ENCODE measurements at regions not wholly inside any gene's neighbourhood (a gene's known extent, or its start where the extent isn't known, plus 50 kb on each side); places are given as distances from the start of the nearest gene placed in this dataset.
"Not testable (repeated sequence)": the region's sequence is repeated elsewhere in the genome, so short reads cannot be mapped to it uniquely, and the experiment has no call there.

GRCh38 chrX:109782994-109783700, 50.1 kb upstream of the ACSL4 start:
- no peak for DNase-seq

- DNase-seq, result no peak
Measured at GRCh38 chrX:109783701-109784079, 50.6 kb upstream of the ACSL4 start.

DNA sequence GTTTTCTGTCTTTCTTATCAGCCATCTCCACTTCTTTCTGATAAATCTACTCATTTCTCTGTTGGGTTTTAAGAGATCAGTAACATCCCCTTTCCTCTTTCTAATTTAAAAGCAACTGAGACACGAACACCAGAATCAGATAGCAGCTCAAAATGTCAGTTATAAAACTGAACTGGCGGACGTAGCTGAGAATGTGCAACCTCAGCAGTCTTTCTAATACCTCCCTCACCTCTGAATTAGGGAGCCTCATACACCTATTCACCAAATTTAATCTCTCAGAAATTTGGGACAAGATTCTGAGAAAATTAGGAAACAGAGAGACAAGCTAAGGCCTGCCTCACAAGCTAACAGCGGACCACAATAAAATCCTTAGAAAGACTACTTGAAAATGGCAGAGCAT, 52.0 kb upstream of the ACSL4 start:
- no peak for DNase-seq

- DNase-seq, result not testable (repeated sequence)
Measured at GRCh38 chrX:109790511-109790910, 57.5 kb upstream of the ACSL4 start.

DNA sequence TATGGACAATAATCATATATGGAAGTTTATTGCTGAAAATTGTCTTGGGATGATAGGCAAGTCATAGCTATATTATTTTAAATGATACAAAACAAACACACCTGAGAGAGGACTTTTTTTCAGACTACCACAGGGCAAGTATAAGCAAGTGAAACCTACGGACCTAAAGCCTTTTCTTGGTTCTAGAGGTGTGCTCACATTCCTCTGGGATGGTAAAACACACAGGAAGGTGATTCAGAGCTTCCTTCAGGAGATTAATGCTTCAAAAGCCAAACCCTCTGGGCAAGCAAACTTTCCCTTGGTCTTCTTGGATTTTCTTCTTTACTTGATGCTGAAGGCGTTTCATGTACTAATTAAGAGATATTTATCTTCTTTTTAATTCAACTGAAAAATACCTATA, 60.1 kb upstream of the ACSL4 start:
- no peak for DNase-seq

GRCh38 chrX:109795682-109796081, 62.6 kb upstream of the ACSL4 start:
- DNase-seq, result no peak

GRCh38 chrX:109797311-109797975, 64.4 kb upstream of the ACSL4 start:
- DNase-seq, result no peak

DNA sequence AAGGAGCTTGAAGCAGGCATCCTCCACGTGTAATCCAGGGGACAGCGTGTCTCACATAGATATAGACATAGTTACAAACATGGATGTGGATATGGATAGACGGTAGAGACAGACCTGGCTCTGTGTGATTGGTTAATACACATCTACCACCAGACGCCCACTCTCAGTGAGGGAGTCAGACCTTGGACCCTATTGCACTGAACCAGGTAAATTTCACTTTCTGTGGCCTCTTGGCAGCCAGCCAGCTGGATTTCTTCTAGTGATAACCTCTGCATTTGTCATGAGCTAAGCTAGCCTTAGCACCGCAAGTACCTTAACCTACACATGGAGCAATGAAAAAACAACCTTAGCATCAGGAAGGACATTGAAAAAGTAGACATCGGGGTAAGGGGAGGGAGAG, 79.2 kb upstream of the ACSL4 start:
- no peak for DNase-seq

- no peak for DNase-seq
Measured at GRCh38 chrX:109813236-109813635, 80.2 kb upstream of the ACSL4 start.

DNA sequence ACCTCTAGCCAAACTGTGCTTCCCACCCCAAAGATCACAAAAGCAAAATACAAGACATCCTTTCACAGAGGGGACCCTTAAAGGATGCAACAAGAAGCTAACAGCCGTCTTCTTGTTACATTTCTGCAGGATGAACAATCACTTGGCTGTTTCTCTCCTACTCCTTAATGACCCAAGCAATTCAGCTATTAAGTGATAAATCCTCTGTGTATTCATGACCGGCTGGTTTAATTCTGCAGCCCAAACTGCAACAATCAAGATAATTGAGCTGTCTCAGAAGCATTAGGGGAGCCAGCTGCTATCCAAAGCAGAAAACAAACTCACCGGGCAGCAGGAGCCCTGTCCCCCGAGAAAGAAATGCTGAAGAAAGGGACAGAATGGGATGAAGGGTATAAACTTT, 85.9 kb upstream of the ACSL4 start:
- no peak for DNase-seq

- DNase-seq, result no peak
Measured at GRCh38 chrX:109822861-109823260, 89.8 kb upstream of the ACSL4 start.

- DNase-seq, result no peak
Measured at GRCh38 chrX:109826954-109827708, 94.1 kb upstream of the ACSL4 start.

DNA sequence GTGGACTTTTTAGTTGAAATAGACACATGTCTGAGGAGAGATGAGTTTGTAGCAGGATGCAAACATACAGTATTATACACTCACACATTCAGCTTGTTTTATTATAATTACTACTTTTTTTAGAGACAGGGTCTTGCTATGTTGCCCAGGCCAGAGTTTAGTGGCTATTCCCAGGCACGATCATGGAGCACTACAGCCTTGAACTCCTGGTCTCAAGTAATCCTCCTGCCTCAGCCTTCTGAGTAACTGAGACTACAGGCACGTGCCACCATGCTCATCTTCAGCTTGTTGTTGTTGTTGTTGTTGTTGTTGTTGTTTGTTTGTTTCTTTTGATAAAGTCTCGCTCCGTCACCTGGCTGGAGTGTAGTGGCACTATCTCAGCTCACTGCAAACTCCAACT, 94.7 kb upstream of the ACSL4 start:
- no peak for DNase-seq

DNA sequence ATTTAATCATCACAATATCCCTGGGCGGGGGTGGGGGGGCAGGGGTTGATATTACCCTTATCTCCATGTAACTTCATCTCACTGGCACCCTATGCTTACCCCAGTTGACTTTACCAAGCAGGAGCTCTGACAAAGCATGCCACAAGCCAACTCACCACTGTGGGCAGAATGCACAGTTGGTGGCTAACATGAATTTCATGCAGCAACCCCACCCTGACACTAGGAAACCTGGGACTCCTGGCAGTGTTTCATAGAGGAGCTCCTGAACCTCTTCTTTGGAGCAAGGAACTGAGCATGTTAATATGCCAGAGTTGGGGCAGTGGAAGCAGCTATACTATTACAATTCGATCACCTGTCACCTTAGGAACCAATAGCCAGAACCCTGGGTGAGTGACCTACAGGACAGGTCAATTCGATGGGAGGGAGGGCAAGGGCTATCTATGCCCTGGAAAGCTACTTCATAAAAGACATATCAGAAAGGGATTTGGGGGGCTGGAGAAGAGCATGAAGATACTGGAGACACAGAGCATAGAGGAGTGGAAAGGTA, 97.2 kb upstream of the ACSL4 start:
- no peak for DNase-seq

DNA sequence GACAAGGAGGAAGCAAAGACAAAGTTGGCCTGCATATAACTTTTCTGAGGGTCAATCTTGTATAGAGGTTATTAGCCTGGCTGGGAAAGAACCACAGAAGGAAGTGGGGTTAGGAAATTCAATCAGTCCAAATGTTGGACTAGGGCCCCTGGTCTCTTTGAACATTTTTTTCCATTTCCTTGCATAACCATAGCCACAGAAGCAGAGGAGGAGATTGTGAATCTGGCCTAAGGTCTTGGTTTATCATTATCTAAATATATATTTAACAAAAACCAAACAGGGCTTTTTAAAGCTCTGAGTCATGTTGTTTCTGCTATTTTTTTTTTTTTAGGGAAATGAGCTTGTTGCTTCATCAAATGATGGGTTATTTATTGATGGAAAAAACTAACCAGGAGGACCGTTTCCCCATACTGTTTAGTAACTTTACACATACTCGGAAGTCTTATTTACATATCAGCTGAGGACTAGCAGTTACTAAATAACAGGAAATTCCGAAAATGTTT, 97.7 kb upstream of the ACSL4 start:
- DNase-seq, result no peak

DNA sequence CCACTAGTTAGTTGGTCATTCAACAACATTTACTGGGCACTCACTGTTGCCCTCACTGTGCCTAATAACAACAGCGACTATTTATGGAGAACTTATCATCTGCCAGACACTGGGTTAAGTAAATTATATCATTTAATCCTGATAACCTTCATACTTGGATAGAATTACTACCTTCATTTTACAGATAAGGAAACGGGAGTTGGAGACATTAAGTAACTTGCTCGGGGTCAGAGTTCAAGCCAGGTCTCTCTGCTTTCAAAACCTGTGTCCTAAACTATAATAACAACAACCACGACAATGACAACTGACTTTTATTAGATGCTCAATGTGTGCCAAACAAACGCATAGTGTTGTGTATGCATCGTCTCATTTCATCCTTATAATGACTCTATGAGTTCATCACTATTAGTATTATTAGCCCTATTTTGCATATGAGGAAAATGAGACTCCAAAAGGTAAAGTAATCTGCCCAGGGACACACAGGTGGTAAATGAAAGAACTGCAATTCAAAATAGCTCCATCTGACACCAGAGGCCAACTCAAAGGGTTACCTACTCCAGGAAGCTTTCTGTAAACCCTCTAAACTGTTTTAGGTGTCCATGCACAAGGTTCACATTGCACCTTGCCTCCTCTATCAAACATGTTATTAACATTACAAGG, 98.4 kb upstream of the ACSL4 start:
- DNase-seq, result no peak

GRCh38 chrX:109839694-109840567, 106.9 kb upstream of the ACSL4 start:
- DNase-seq, result no peak

GRCh38 chrX:109840585-109840984, 107.5 kb upstream of the ACSL4 start:
- DNase-seq, result no peak

GRCh38 chrX:109841257-109841656, 108.2 kb upstream of the ACSL4 start:
- no peak for DNase-seq

- DNase-seq, result no peak
Measured at GRCh38 chrX:109841869-109842579, 109.0 kb upstream of the ACSL4 start.

DNA sequence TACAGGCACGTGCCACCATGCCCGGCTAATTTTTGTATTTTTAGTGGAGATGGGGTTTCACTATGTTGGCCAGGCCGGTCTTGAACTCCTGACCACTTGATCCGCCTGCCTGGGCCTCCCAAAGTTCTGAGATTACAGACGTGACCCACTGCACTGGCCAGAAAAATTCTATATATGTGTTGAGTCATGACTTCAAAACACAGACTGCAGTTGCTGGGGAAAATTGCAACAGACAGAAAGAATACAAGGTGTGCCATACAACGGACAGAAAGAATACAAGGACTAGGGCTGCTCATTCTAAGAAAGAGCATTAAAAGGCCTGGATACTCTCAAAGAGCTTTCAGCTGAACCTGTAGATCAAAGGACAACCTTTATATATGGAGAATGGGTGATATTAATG, 109.6 kb upstream of the ACSL4 start:
- no peak for DNase-seq
